NCI-H2081 treated with DMSO at 0.1 percent for 48 hours (cell line): ENCODE measurements at regions not wholly inside any gene's neighbourhood (a gene's known extent, or its start where the extent isn't known, plus 50 kb on each side); places are given as distances from the start of the nearest gene placed in this dataset.
"Not testable (repeated sequence)": the region's sequence is repeated elsewhere in the genome, so short reads cannot be mapped to it uniquely, and the experiment has no call there.

ENCODE experiments used
- DNase-seq: peaks from one replicate; lab custom pipeline; 2025; lab: John Stamatoyannopoulos, UW

GRCh38 chr10:123318516-123318915 lies 164.3 kb downstream of the BUB3 start:
- DNase-seq, result no peak

- no peak for DNase-seq
Observed at GRCh38 chr10:123320091-123320490, 165.9 kb downstream of the BUB3 start.

- DNase-seq, result no peak
Observed at GRCh38 chr10:123323884-123324283, 169.7 kb downstream of the BUB3 start.

- DNase-seq, result no peak
Observed at GRCh38 chr10:123325663-123326190, 171.5 kb downstream of the BUB3 start.

- DNase-seq, result no peak
Observed at GRCh38 chr10:123326674-123327073, 172.5 kb downstream of the BUB3 start.

- no peak for DNase-seq
Observed at GRCh38 chr10:123327450-123327849, 173.2 kb downstream of the BUB3 start.

- no peak for DNase-seq
Observed at GRCh38 chr10:123327896-123328295, 173.7 kb downstream of the BUB3 start.

- DNase-seq, result no peak
Observed at GRCh38 chr10:123331438-123331837, 177.2 kb downstream of the BUB3 start.

GRCh38 chr10:123346581-123346980 lies 192.4 kb downstream of the BUB3 start:
- no peak for DNase-seq

GRCh38 chr10:123348691-123349572 lies 194.7 kb downstream of the BUB3 start:
- no peak for DNase-seq

- DNase-seq, result no peak
Observed at GRCh38 chr10:123351715-123352114, 197.5 kb downstream of the BUB3 start.

- no peak for DNase-seq
Observed at GRCh38 chr10:123354521-123354920, 200.3 kb downstream of the BUB3 start.

GRCh38 chr10:123355748-123356481 lies 201.7 kb downstream of the BUB3 start:
- no peak for DNase-seq

- no peak for DNase-seq
Observed at GRCh38 chr10:123356799-123357198, 202.6 kb downstream of the BUB3 start.

- DNase-seq, result no peak
Observed at GRCh38 chr10:123357421-123357930, 203.3 kb downstream of the BUB3 start.

- DNase-seq, result no peak
Observed at GRCh38 chr10:123359539-123359938, 205.3 kb downstream of the BUB3 start.

- DNase-seq, result no peak
Observed at GRCh38 chr10:123361832-123362231, 207.6 kb downstream of the BUB3 start.

- no peak for DNase-seq
Observed at GRCh38 chr10:123367195-123367594, 213.0 kb downstream of the BUB3 start.

GRCh38 chr10:123371626-123372025 lies 217.4 kb downstream of the BUB3 start:
- not testable (repeated sequence) for DNase-seq

GRCh38 chr10:123373591-123373990 lies 219.4 kb downstream of the BUB3 start:
- DNase-seq, result no peak

- DNase-seq, result no peak
Observed at GRCh38 chr10:123375097-123375496, 220.9 kb downstream of the BUB3 start.

- DNase-seq, result no peak
Observed at GRCh38 chr10:123375738-123376137, 221.5 kb downstream of the BUB3 start.

- DNase-seq, result no peak
Observed at GRCh38 chr10:123377883-123378282, 223.7 kb downstream of the BUB3 start.
